GM19397 (cell line): ENCODE measurements at regions not wholly inside any gene's neighbourhood (a gene's known extent, or its start where the extent isn't known, plus 50 kb on each side); places are given as distances from the start of the nearest gene placed in this dataset.
"Not testable (repeated sequence)": the region's sequence is repeated elsewhere in the genome, so short reads cannot be mapped to it uniquely, and the experiment has no call there.

Experiments
- ATAC-seq: cut with Tn5 transposase; IDR thresholded peaks from one replicate; pipeline ENCODE4 v1.9.1; 2021; ENCODE audit warnings: mild to moderate bottlenecking, moderate library complexity; ENCODE audit not compliant: unreplicated experiment

DNA sequence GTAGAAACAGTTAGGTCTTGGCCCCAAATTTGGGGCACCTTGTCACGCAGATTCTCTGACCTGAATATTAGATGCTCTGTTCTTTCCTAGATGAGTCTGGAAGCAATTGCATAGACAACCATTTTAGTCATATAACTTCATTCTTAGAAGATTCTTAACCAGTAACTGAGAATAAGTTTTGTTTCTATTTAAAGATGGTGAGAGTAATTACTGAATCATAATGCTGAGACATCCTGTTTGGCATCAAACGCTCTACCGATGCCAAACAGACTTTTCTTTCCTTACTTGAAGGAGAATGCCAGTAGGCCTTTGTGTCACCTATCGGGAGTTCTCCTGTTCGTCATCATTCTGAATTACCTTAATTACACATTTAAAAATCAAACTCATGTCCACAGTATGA is 131.6 kb upstream of the ID4 start:
- ATAC-seq: no peak

DNA sequence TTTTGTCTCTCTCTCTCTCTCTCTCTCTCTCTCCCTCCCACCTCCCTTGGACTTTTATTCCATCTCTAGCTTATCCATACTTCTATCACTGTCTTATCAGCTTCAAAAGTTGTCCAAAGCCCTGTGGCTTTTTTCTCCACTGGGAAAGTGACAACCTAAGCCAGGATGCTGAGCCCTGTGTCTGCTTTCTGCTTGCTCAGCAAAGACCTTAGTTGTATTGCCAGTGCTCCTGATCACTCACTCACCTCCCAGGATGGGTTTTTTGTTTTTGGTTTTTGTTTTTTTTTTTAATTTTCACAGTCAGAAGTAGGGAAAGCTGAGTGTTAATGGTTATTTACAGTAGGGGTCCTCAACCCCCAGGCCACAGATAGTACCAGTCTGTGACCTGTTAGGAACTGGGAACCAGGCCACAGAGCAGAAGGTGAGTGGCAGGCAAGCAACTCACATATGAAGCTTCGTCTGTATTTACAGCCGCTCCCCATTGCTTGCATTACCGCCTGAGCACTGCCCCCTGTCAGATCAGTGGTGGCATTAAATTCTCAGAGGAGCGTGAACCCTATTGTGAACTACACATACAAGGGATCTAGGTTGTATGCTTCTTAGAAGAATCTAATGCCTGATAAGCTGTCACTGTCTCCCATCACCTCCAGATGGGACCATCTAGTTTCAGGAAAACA is 125.0 kb upstream of the ID4 start:
- no peak for ATAC-seq

DNA sequence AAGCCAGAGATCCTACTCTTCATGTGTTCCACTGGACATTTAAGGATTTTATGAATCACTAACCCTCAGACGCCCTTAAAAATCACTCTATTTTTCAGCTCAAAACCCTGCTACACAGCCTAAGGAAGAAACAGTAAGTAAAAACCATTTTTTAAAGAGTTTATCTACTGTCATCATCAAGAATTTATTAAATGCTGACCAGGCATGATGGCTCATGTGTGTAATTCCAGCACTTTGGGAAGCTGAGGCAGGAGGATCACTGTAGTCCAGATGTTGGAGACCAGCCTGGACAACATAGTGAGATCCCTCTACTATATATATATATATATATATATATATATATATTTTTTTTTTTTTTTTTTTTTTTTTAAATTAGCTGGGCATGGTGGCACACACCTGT is 124.2 kb upstream of the ID4 start:
- ATAC-seq: no peak

DNA sequence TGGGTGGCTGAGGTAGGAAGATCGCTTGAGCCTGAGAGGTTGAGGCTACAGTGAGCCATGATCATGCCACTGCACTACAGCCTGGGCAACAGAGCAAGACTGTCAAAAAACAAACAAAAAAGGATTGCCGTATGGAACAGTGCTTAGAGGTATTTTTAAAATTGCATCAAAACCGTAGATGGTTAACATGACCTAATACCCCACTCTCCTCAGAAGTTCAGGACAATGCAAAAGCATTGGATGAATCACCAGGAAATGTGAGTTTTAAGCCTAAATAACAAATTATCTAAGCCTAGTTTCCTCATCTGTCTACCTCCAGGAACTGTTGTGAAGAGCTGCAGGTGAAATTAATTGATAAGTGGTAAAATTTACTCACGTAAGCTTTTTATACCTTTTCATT is 123.8 kb upstream of the ID4 start:
- no peak for ATAC-seq

DNA sequence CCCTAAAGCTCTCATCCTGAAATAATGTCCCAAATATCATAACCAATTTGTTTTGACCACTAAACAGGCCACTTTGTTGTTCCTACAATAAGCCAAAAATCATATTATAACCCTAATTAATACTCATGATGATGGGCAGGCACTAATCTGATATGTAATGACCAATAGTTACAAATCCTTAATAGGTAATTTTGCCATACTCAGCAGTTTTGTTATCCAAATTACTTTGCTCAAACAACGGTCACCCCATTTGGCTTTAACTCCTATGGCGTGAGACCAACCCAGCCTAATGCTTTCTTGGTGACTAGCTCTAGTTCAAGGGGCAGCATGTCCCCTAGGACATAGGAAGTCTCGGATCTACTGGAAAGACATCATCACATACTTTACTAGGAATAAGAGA is 123.2 kb upstream of the ID4 start:
- no peak for ATAC-seq

DNA sequence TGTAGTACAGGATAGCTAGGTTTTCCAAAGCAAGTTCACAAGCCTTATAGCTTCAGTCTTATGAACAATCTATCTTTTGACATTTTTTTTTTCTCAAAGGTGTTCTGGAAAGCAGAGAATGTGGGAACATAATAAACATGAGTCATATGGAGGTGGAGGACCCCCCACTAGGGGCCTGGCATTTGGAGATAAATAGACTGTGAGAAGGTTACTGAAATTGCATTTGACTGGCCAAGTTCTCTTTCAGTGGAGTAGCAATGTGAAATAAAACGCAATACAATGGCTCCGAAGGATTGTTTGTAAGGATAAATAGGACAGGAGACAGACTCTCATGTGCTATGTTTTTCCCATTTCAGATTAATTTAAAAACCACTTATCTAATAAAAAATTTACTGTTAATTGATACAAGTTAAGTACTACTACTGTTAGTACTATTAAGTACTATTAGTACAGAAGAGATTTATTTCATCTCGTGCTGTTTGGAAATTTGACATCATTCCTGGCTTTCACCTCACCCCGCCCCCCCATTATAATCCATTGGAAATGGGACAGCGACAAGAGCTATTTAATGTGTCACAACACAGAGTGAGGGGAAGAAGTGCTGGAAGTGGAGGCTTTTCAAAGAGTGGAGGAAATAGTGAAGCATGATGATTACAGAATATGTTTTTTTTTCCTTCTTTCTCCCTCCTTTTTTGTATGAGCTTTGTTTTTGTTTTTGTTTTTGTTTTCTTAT is 122.6 kb upstream of the ID4 start:
- ATAC-seq: no peak

DNA sequence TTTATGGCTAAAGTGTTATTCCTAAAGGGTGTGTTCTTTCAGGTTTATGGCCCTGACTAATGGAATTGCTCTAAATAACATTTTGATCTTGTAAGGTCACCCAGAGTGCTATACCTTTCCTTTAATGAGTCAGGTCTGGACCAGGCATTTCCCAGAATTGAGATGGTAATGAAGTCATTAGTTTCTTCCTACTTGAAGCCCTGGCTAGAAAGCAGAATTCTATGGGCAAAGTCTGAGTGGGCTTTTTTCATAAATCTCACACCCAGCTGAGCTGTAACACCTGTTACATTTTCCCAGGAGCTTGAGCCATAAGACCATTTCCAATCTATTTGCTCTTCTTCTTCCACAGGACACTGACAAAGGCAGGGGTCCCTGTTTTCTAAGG is 122.0 kb upstream of the ID4 start:
- ATAC-seq: no peak

DNA sequence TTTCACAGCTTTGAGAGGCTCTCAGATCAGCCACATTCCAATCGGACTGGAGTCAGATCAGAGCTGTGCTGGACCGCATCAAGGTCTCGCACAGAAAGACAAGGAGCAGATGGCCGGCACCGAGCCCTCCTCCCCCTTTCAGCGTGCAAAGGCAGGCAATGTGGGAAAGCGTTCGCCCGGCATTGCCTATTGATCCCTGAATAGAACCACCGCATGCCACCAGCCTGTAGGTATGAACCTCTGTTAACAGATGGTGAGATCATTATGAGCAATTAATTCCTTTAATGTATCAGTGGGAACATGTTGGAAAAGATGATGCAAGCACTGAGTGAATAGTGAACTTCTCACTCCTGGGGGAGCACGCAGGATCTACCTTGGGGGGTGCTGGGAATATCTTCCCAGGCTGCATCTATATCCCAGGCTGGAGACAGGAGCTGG is 117.5 kb upstream of the ID4 start:
- ATAC-seq: no peak

DNA sequence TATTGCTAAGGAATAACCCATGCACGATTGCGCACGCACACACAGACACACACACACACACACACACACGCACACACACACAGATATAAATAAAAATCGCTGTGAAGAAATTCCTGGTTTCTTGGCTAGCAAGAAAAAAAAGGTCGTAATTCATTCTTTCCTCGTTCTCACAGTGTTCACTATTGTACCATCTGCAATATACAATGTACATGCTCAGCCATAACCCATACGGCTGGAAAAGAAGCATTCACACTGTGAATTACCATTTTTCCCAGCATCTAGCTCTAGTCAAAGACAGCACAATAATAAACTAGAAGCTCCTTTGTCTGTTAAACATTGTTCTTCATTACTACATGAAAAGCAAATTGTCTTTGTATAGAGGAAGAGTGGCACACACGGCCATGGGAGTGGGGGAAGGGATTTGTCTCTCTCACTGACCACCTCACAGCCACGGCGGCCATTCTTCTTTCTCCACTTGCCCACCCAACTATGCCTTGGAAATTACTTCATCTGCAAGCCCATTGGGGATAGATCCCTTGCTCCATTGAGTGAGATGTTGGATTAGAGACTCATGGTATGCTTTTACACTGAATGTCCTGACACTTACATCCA is 115.3 kb upstream of the ID4 start:
- ATAC-seq: no peak

DNA sequence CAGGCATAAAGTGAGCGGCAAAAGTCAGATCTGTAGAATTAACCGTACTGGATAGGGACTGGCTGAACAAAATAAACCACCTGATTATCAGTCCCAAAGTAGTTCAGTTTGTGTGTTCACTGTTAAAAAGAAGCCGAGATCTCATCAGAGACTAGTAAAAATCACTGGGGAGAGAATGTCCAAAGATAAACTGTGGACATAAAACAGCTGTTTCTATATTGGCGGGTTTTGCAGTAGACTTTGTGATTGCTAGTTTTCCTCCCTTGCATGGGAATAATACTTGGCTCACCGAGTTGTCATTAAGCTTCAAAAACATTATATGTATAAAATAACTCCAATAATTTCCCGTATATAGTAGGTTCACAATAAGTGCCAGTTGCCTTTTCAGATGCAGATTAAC is 114.2 kb upstream of the ID4 start:
- no peak for ATAC-seq

DNA sequence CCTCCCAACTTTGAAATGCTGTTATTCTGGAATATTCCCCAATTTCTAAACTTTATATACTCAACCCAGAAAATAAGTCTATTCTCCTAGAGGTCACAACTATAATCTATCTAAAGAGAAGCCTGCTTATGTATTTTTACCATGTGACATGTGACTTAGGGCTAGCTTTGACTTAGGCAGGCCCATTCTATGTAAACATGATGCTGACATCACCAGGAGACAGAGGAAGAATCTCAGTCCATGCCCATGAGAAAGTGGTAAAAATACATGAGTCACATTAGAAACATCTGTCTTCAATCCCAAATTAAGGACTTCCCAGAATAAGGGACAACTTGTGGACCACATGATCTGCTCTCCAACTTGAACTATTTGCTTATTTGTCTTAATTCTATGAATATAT is 113.6 kb upstream of the ID4 start:
- no peak for ATAC-seq

DNA sequence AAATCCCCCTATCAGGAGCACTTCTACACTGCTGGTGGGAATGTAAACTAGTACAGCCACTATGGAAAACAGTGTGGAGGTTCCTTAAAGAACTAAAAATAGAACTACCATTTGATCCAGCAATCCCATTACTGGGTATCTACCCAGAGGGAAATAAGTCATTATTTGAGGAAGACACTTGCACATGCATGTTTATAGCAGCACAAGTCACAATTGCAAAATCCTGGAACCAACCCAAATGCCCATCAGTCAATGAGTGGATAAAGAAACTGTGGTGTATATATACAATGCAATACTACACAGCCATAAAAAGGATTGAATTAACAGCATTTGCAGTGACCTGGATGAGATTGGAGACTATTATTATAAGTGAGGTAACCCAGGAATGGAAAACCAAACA is 111.7 kb upstream of the ID4 start:
- not testable (repeated sequence) for ATAC-seq

DNA sequence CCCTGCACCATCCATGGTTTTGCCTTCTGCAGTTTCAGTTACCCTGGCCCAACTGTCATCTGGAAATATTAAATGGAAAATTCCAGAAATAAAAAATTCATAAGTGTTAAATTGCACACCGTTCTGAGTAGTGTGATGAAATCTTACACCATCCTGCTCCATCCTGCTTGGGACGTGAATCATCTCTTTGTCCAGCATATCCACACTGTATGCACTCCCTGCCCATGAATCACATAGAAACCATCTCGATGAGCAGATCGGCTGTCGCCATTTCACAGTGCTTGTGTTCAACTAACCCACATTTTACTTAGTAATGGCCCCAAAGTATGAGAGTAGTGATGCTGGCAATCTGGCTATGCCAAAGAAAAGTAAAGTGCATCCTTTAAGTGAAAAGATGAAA is 105.9 kb upstream of the ID4 start:
- ATAC-seq: no peak

DNA sequence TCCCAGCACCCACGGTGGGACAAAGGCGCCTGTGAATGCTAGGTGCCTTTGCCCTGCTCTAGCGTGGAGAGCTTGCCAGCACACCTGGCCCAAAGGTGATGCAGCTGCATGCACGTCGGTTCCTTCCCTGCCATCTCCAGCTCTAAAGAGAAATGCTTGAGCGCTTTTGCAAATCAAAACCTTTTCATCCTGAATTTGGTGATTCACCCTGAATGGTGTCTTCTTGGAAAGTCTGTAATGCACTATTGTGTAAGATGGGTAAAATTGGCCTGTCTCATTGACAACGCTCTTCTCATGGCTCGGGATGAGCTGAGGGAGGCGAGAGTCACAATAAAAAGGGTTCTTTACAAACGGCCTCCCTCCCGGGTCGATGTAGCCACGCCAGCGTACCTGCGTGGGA is 103.1 kb upstream of the ID4 start:
- ATAC-seq: no peak

DNA sequence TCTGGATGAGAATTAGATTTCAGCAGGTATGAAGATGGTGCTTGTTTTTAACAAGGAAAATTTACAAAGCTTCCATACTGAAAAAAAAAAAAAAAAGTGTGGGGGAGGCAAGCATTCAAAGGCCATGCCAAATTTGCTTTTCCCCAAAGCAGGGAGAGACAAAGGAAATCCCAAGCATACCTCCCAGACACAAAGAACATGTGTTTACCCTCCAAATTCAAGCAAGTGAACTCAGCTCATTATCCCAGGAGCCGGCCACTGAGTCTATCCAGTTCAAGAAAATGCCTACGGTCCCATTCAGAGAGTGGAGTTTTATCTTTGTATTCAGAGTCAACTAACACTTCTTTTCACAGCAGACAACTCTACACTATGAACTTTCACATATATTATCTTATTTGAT is 102.7 kb upstream of the ID4 start:
- no peak for ATAC-seq

DNA sequence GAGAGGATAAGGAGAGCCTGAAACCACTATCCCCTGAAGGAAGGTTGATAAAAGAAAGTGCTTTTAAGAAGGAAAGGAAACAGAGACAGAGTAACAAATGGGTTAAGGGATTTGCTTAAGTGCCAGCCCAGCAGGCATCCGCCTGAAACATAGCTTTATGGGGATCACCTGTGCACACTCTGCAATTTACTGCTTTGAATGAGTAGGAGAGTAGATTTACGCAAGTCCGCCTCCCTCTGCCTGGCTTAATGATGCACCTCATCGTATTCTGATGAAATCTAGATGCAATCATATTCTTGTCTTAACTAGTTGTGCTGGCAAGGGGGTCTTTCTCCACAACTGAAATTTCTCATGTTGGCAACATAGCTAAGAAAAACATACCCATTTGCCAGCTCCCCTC is 101.1 kb upstream of the ID4 start:
- no peak for ATAC-seq

DNA sequence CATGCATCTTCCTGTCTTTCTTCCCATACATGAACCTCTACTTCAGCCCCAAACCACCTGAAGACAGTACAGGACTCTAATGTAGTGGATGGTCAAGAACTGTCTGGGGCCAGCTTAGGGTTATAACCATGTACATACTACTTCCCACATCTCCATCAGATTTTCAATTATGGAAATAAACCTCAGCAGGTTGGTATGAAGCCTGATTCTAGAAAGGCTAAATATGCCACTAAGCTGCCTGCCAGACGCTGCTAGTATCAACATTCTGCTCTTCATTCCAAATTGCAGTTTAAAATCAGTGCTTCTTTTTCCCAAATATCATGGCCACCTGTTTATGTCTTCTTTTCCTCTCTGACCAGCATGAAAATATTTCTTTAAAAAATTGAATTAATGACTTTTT is 99.2 kb upstream of the ID4 start:
- no peak for ATAC-seq

DNA sequence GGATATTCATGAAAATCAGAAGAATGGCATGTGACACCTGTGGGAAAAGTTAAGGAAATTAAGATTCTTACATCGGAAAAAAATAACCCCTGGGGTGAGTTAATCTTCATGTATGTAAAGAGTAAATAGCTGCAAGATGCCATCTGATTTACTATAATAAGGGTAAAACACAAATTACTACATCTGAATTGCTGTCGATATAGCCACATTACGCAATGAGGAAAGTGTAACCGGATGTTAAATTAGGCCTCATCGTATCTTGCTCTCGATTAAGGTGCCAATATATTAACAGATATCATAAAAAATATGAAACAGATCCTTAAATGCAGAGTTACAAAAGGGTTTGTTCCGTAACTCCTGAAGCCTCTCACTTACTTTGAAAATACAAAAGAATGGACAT is 87.4 kb upstream of the ID4 start:
- no peak for ATAC-seq

DNA sequence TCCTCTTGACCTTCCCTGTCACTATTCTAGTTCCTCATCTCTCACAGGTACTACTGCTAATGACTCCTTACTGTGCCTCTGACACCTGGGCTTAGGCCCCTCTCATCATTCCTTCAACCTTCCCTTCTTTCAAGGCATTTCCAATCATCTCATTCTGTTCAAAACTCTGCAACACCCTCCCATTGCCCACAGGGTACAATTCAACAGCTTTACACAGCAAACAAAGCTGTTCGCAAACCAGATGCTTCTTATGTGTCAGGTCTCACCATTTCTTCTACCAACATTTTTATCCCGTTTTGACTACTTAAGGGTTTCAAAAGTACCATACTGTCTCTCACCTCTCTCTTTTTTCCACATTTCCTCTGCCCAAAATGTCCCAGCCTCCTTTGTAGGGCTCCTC is 84.4 kb upstream of the ID4 start:
- no peak for ATAC-seq

DNA sequence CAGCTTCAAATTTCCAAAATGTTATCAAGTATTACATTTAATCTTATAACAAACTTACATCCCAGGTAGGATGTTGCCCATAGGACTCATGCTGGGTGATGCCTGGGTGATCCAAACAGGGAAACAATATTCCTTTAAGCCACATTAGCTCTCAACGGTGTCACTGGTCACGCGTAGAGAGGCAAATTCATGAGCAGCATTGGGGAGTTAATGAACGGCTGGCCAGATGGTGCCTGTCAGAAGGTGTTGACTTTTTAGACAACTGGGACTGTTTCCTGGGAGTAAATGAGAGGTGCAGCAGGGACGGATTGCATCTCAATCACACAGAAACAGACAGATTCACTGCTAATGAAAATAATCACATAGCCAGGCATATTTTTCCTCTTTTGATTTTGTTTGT is 83.3 kb upstream of the ID4 start:
- no peak for ATAC-seq

DNA sequence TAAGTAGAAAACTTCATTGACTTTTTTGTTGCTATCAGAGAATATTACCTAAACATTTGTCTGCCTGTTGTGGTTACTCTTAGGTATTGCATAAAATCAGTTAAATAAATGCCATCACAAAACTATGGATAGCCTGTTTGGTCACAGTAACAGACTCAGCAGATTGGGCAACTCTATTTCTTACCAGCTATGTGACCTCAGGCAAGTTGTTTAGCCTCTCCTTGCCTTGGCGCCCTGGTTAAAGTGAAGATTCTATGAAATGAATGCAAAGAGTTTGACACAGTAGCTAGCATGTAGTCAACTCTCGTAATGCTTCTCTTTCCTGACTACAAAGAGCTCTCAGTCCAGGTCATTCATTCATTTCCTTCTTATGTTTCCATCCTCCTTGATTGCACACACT is 82.5 kb upstream of the ID4 start:
- ATAC-seq: no peak

DNA sequence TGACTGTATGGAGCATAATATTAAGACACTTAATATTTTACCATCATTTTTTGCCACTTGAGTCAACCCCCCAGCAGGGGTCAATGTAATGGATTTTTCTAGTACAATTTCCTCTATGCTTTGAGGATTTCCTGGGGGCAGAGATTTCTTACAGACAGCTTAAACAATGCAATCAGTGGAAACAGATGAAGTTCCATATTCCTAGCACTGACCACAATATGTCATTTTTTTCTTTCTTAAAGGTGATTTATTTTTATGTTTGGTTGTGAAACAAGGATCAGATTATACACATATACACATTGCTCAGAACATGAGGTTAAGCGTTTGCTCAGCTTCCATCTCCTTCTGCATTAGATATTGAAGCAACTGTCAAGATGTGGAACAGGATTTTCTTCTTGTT is 82.0 kb upstream of the ID4 start:
- ATAC-seq: no peak

DNA sequence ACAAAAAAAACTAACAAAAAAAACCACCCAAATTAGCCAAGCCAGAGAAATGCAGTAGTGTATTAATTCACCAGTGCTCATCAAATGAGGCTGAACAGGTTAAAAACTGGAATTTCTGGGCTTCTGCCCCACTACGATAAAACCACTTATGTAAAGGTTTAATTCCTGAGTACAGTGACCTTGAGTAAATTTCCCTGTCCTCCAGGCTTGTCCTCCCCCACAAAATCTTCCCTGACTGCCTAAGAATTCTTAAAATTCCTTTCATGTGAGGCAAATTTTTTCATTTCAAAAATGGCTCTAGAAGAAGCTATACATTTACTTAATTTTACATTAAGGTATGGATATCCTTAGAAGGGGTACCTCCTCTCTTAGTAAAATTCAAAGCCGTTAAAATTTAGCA is 80.1 kb upstream of the ID4 start:
- ATAC-seq: no peak
